B cell (primary cell): ENCODE measurements at regions not wholly inside any gene's neighbourhood (a gene's known extent, or its start where the extent isn't known, plus 50 kb on each side); places are given as distances from the start of the nearest gene placed in this dataset.

Source experiments
- ATAC-seq: fragments of 200-7000 bp; cut with Tn5 transposase; one replicate; pipeline ENCODE4 v1.10.0; 2021; ENCODE audit warnings: low read depth, mild to moderate bottlenecking, moderate number of reproducible peaks, moderate library complexity
- CTCF ChIA-PET: fragments of 350-600 bp; sonication (Branson Sonifier 250); formaldehyde crosslinking; loops from one replicate; lab custom pipeline; 2021; ENCODE audit warnings: antibody characterized with exemption, inconsistent platforms; lab: Charles Lee
- POLR2A ChIA-PET: fragments of 350-600 bp; sonication (Branson Sonifier 250); formaldehyde crosslinking; loops from one replicate; lab custom pipeline; 2021; ENCODE audit warnings: antibody characterized with exemption; lab: Charles Lee
- DNase-seq: peaks from one replicate; pipeline ENCODE4 v3.0.0; 2013
- H2AFZ ChIP-seq: 2 replicates; pipeline ENCODE4 v1.6.1; 2012; ENCODE audit warnings: mild to moderate bottlenecking, low read depth, low read length; ENCODE audit not compliant: insufficient read depth, poor library complexity, severe bottlenecking
- H3K27ac ChIP-seq, 2 donors: 1 replicate in 1 of 2; 2 replicates in 1 of 2; pipeline ENCODE4 v1.5.1; 2012 to 2013; ENCODE audit warnings: low read length in 2 of 2, mild to moderate bottlenecking in 2 of 2, moderate library complexity in 1 of 2
- H3K27me3 ChIP-seq, 4 experiments: fragments of 200-600 bp in 1 of 4; sonication (generic) in 1 of 4; replicated peaks in 1 of 4; 1 replicate in 2 of 4; 2 replicates in 2 of 4; pipeline versions ENCODE4 v1.6.1 to v1.7.0; 2013 to 2016; ENCODE audit warnings: low read length in 3 of 4, mild to moderate bottlenecking in 2 of 4, mixed read lengths in 1 of 4, moderate library complexity in 1 of 4; ENCODE audit not compliant: insufficient read depth in 4 of 4, control insufficient read depth in 3 of 4; ENCODE audit errors: control extremely low read depth in 1 of 4
- H3K36me3 ChIP-seq, 2 experiments: replicated peaks in 1 of 2; 1 replicate in 1 of 2; 2 replicates in 1 of 2; pipeline versions ENCODE4 v1.6.1 to v1.7.1; 2013; ENCODE audit warnings: low read length in 1 of 2; ENCODE audit not compliant: insufficient read depth in 2 of 2, control insufficient read depth in 1 of 2; ENCODE audit errors: control extremely low read depth in 1 of 2, extremely low read depth in 1 of 2
- H3K4me1 ChIP-seq, 2 donors: fragments of 200-600 bp in 1 of 2; sonication (generic) in 1 of 2; 1 replicate in 1 of 2; 2 replicates in 1 of 2; pipeline versions ENCODE4 v1.5.1 to v1.6.1; 2013 to 2017; ENCODE audit warnings: low read length in 2 of 2; ENCODE audit not compliant: control insufficient read depth in 2 of 2, insufficient read depth in 2 of 2
- H3K4me2 ChIP-seq: replicated peaks from 2 replicates; pipeline ENCODE3; 2012; ENCODE audit warnings: mild to moderate bottlenecking, low read depth, low read length; ENCODE audit not compliant: poor library complexity, severe bottlenecking
- H3K4me3 ChIP-seq, 5 experiments: fragments of 200-600 bp in 1 of 5; sonication (generic) in 1 of 5; 1 replicate in 3 of 5; 2 replicates in 2 of 5; pipeline versions ENCODE4 v1.5.1 to v1.7.0; 2011 to 2016; ENCODE audit warnings: low read length in 4 of 5, mild to moderate bottlenecking in 4 of 5, low read depth in 2 of 5, control low read depth in 1 of 5, moderate library complexity in 1 of 5; ENCODE audit not compliant: insufficient read depth in 1 of 5; ENCODE audit errors: control extremely low read depth in 1 of 5, extremely low read depth in 1 of 5
- H3K79me2 ChIP-seq: fragments of 200-600 bp; sonication (generic); one replicate; pipeline ENCODE4 v1.6.0; 2016; ENCODE audit warnings: low read length; ENCODE audit not compliant: control insufficient read depth, insufficient read depth
- H3K9ac ChIP-seq: fragments of 200-600 bp; sonication (generic); 2 replicates; pipeline ENCODE4 v1.6.1; 2017; ENCODE audit warnings: mild to moderate bottlenecking, low read length, moderate library complexity
- H3K9me3 ChIP-seq, 3 donors: one replicate each; pipeline versions ENCODE4 v1.6.1 to v1.7.1; 2013; ENCODE audit warnings: low read length in 2 of 3; ENCODE audit not compliant: control insufficient read depth in 2 of 3, insufficient read depth in 1 of 3; ENCODE audit errors: control extremely low read depth in 1 of 3
- H4K20me1 ChIP-seq: 2 replicates; pipeline ENCODE4 v1.6.0; 2012; ENCODE audit warnings: mild to moderate bottlenecking, low read length; ENCODE audit not compliant: insufficient read depth, control insufficient read depth, poor library complexity, severe bottlenecking
- H3K27ac Mint-ChIP-seq: one replicate; pipeline ENCODE4 v1.8.0; 2021; ENCODE audit warnings: mixed read lengths
- H3K27me3 Mint-ChIP-seq: one replicate; pipeline ENCODE4 v1.8.0; 2021; ENCODE audit warnings: mixed read lengths
- H3K4me1 Mint-ChIP-seq: one replicate; pipeline ENCODE4 v1.8.0; 2021; ENCODE audit warnings: mixed read lengths
- H3K4me3 Mint-ChIP-seq: one replicate; pipeline ENCODE4 v1.8.0; 2021; ENCODE audit warnings: mixed read lengths
- H3K9me3 Mint-ChIP-seq: one replicate; pipeline ENCODE4 v1.8.0; 2022; ENCODE audit warnings: mixed read lengths; ENCODE audit not compliant: insufficient read depth
- CTCF ChIP-seq: fragments of 200-600 bp; IDR thresholded peaks from one replicate; pipeline ENCODE4 v1.8.0; 2022; ENCODE audit warnings: antibody characterized with exemption, mild to moderate bottlenecking
- EZH2 ChIP-seq: IDR thresholded peaks from 2 replicates; pipeline ENCODE4 v1.6.1; 2012; ENCODE audit warnings: borderline replicate concordance, low read depth, mild to moderate bottlenecking, moderate library complexity, low read length; ENCODE audit not compliant: insufficient read depth, poor library complexity, severe bottlenecking
- WGBS: methylation state at CpG from one replicate; pipeline ENCODE4 v1.1.5; 2013; ENCODE audit warnings: missing lambda C conversion rate; ENCODE audit not compliant: insufficient coverage; 5-methylcytosine and 5-hydroxymethylcytosine counted together
- intact Hi-C: fragments of 100-400 bp; cut with micrococcal nuclease; formaldehyde crosslinking; loops from one replicate; pipeline ENCODE4 v1.10.0; 2022

GRCh38 chr10:123480344-123480743 lies 185.8 kb upstream of the GPR26 start:
- no peaks in the 10 kb centered on the region for H3K9me3 ChIP-seq
- H2AFZ ChIP-seq = no peak overlapping the region
- WGBS = 90% methylated on average over 4 of the region's 4 CpGs
- no peak overlapping the region for H3K4me3 Mint-ChIP-seq
- no peaks in the 10 kb centered on the region for H3K9me3 Mint-ChIP-seq
- no peak for DNase-seq
- no peak for ATAC-seq
- TF ChIP-seq CTCF (no peak), EZH2 (no peak)
- H3K4me2 ChIP-seq = no peak overlapping the region
- no peaks in the 10 kb centered on the region for H3K4me1 Mint-ChIP-seq
- POLR2A ChIA-PET = no interaction called here
- no peaks in the 10 kb centered on the region for H3K79me2 ChIP-seq
- H3K4me3 ChIP-seq = no peak overlapping the region
- H3K27ac Mint-ChIP-seq = no peak overlapping the region
- no peaks in the 10 kb centered on the region for H3K36me3 ChIP-seq
- intact Hi-C loops = no loop called here
- peaks cover 10% of the 10 kb centered on the region for H3K27me3 Mint-ChIP-seq
- no peaks in the 10 kb centered on the region for H4K20me1 ChIP-seq
- no peak overlapping the region for H3K27ac ChIP-seq
- CTCF ChIA-PET = no interaction called here
- H3K27me3 ChIP-seq = no peaks in the 10 kb centered on the region
- no peak overlapping the region for H3K9ac ChIP-seq
- no peaks in the 10 kb centered on the region for H3K4me1 ChIP-seq

GRCh38 chr10:123480845-123481244 lies 185.3 kb upstream of the GPR26 start:
- ATAC-seq (no peak), DNase-seq (no peak)
- Histone ChIP-seq H3K36me3 (no peaks in the 10 kb centered on the region), H3K9me3 (no peaks in the 10 kb centered on the region), H2AFZ (no peak overlapping the region), H3K4me3 (no peak overlapping the region), H3K79me2 (no peaks in the 10 kb centered on the region), H3K27ac (no peak overlapping the region), H3K4me2 (no peak overlapping the region), H3K9ac (no peak overlapping the region), H4K20me1 (no peaks in the 10 kb centered on the region), H3K4me1 (no peaks in the 10 kb centered on the region), H3K27me3 (no peaks in the 10 kb centered on the region)
- intact Hi-C loops = no loop called here
- WGBS = 94% methylated on average over 7 of the region's 9 CpGs
- no peaks in the 10 kb centered on the region for H3K4me1 Mint-ChIP-seq
- H3K9me3 Mint-ChIP-seq = no peaks in the 10 kb centered on the region
- ChIA-PET POLR2A (no interaction called here), CTCF (no interaction called here)
- TF ChIP-seq CTCF (no peak), EZH2 (no peak)
- H3K4me3 Mint-ChIP-seq = no peak overlapping the region
- H3K27me3 Mint-ChIP-seq = peaks cover 10% of the 10 kb centered on the region
- H3K27ac Mint-ChIP-seq = no peak overlapping the region
